PC-3 (cell line): ENCODE measurements at regions not wholly inside any gene's neighbourhood (a gene's known extent, or its start where the extent isn't known, plus 50 kb on each side); places are given as distances from the start of the nearest gene placed in this dataset.

Experiments
- ATAC-seq: fragments of 200-7000 bp; cut with Tn5 transposase; 2 replicates; pipeline ENCODE4 v1.9.1; 2020; ENCODE audit warnings: mild to moderate bottlenecking, moderate library complexity
- BruUV-seq: library from RNA; stranded (reverse); fragments of 400-500 nt; replicated peaks from 2 replicates; lab custom pipeline; 2021; lab: Mats Ljungman, UMichigan
- CTCF ChIA-PET: fragments of 300-600 bp; sonication (Branson Sonifier 250); formaldehyde crosslinking; loops from one replicate; lab custom pipeline; 2022; ENCODE audit warnings: antibody characterized with exemption; lab: Charles Lee
- POLR2A ChIA-PET: fragments of 300-600 bp; sonication (Branson Sonifier 250); formaldehyde crosslinking; loops from one replicate; lab custom pipeline; 2022; ENCODE audit warnings: antibody characterized with exemption; ENCODE audit not compliant: unreplicated experiment; lab: Charles Lee
- DNase-seq: peaks from one replicate; pipeline ENCODE4 v3.0.0-alpha.2; 2015
- H2AFZ ChIP-seq: fragments of 300-600 bp; sonication (generic); 2 replicates; pipeline ENCODE4 v1.6.0; 2016; ENCODE audit warnings: antibody characterized with exemption, low read length
- H3F3A ChIP-seq: fragments of 300-600 bp; sonication (generic); one replicate; pipeline ENCODE4 v1.6.0; 2017; ENCODE audit warnings: antibody characterized with exemption, low read length, control low read depth, mild to moderate bottlenecking; ENCODE audit not compliant: unreplicated experiment
- H3K27ac ChIP-seq: fragments of 300-600 bp; sonication (generic); 2 replicates; pipeline ENCODE4 v1.5.1; 2016; ENCODE audit warnings: mild to moderate bottlenecking, low read length
- H3K27me3 ChIP-seq: fragments of 300-600 bp; sonication (generic); 2 replicates; pipeline ENCODE4 v1.6.1; 2016; ENCODE audit warnings: low read length, mixed read lengths
- H3K36me3 ChIP-seq: fragments of 300-600 bp; sonication (generic); 2 replicates; pipeline ENCODE4 v1.6.1; 2016; ENCODE audit warnings: low read depth, mixed run types, low read length, mixed read lengths
- H3K4me1 ChIP-seq: fragments of 300-600 bp; sonication (generic); 2 replicates; pipeline ENCODE4 v1.5.1; 2016; ENCODE audit warnings: low read length; ENCODE audit not compliant: insufficient read depth
- H3K4me2 ChIP-seq: fragments of 300-600 bp; sonication (generic); 2 replicates; pipeline ENCODE4 v1.6.0; 2016; ENCODE audit warnings: low read length
- H3K4me3 ChIP-seq: fragments of 300-600 bp; sonication (generic); 2 replicates; pipeline ENCODE4 v1.5.1; 2016; ENCODE audit warnings: mild to moderate bottlenecking, low read length, mixed read lengths
- H3K79me2 ChIP-seq: fragments of 300-600 bp; sonication (generic); 2 replicates; pipeline ENCODE4 v1.6.1; 2017; ENCODE audit warnings: low read length, mixed read lengths
- H3K9ac ChIP-seq: fragments of 300-600 bp; sonication (generic); 2 replicates; pipeline ENCODE4 v1.6.0; 2016; ENCODE audit warnings: mild to moderate bottlenecking, low read length
- H3K9me2 ChIP-seq: fragments of 300-600 bp; sonication (generic); replicated peaks from 2 replicates; pipeline ENCODE4 v1.6.1; 2016; ENCODE audit warnings: mixed run types, low read length, mixed read lengths
- H3K9me3 ChIP-seq: fragments of 300-600 bp; sonication (generic); 2 replicates; pipeline ENCODE4 v1.6.1; 2016; ENCODE audit warnings: low read length, mixed read lengths
- H4K20me1 ChIP-seq: fragments of 300-600 bp; sonication (generic); 2 replicates; pipeline ENCODE4 v1.6.1; 2016; ENCODE audit warnings: low read length, mixed read lengths
- CTCF ChIP-seq: fragments of 300-600 bp; sonication (generic); conservative IDR thresholded peaks from 2 replicates; pipeline ENCODE4 v1.5.1; 2017; ENCODE audit warnings: antibody characterized with exemption, low read depth, mild to moderate bottlenecking, low read length
- EZH2 ChIP-seq: fragments of 300-600 bp; sonication (generic); IDR thresholded peaks from one replicate; pipeline ENCODE4 v1.6.1; 2017; ENCODE audit warnings: antibody characterized with exemption, mild to moderate bottlenecking, low read length; ENCODE audit not compliant: unreplicated experiment
- EZH2phosphoT487 ChIP-seq: fragments of 300-600 bp; sonication (generic); IDR thresholded peaks from 2 replicates; pipeline ENCODE4 v1.6.1; 2018; ENCODE audit warnings: mild to moderate bottlenecking, antibody characterized with exemption, low read length, borderline replicate concordance
- intact Hi-C: fragments of 100-400 bp; cut with micrococcal nuclease; formaldehyde crosslinking; loops from 2 replicates; pipeline ENCODE4 v1.9.0; 2023

- no peak overlapping the region for H3K4me2 ChIP-seq
- H3K9ac ChIP-seq: no peak overlapping the region
- no peak for ATAC-seq
- ChIA-PET CTCF (interaction anchor here (1.4 kb wide), 1 partner anchor 180 kb away, joined by 3 read pairs; no protein-coding TSS in a partner anchor), POLR2A (no interaction called here)
- no peaks in the 10 kb centered on the region for H3F3A ChIP-seq
- intact Hi-C loops: no loop called here
- no peak for TF ChIP-seq EZH2
- no peak for TF ChIP-seq CTCF
- no peak for TF ChIP-seq EZH2phosphoT487
- no peak overlapping the region for H3K4me3 ChIP-seq
- no peaks in the 10 kb centered on the region for H3K36me3 ChIP-seq
- no peaks in the 10 kb centered on the region for H3K9me2 ChIP-seq
- H2AFZ ChIP-seq: no peak overlapping the region
- H3K4me1 ChIP-seq: no peaks in the 10 kb centered on the region
- no peak for DNase-seq
- H3K79me2 ChIP-seq: no peaks in the 10 kb centered on the region
- BruUV-seq: no TSS peak
- peaks cover 28% of the 10 kb centered on the region for H3K27me3 ChIP-seq
- no peak overlapping the region for H3K27ac ChIP-seq
- no peaks in the 10 kb centered on the region for H3K9me3 ChIP-seq
- H4K20me1 ChIP-seq: no peaks in the 10 kb centered on the region
These were observed 85.9 kb downstream of the HRH4 start for GRCh38 chr18:24546307-24546706.

GRCh38 chr18:24548583-24548982, 88.1 kb downstream of the HRH4 start:
- no peaks in the 10 kb centered on the region for H4K20me1 ChIP-seq
- no peak overlapping the region for H3K4me2 ChIP-seq
- peaks cover 39% of the 10 kb centered on the region for H3K27me3 ChIP-seq
- intact Hi-C loops: no loop called here
- no peak for TF ChIP-seq EZH2
- no peak for TF ChIP-seq EZH2phosphoT487
- no peak for TF ChIP-seq CTCF
- no peak overlapping the region for H3K27ac ChIP-seq
- H3K9me2 ChIP-seq: no peaks in the 10 kb centered on the region
- H3K79me2 ChIP-seq: no peaks in the 10 kb centered on the region
- no peaks in the 10 kb centered on the region for H3K9me3 ChIP-seq
- no peak overlapping the region for H2AFZ ChIP-seq
- ChIA-PET CTCF (no interaction called here), POLR2A (no interaction called here)
- DNase-seq: no peak
- no TSS peak for BruUV-seq
- no peak overlapping the region for H3K4me3 ChIP-seq
- H3K9ac ChIP-seq: no peak overlapping the region
- H3K4me1 ChIP-seq: no peaks in the 10 kb centered on the region
- H3K36me3 ChIP-seq: no peaks in the 10 kb centered on the region
- no peaks in the 10 kb centered on the region for H3F3A ChIP-seq
- no peak for ATAC-seq

DNA sequence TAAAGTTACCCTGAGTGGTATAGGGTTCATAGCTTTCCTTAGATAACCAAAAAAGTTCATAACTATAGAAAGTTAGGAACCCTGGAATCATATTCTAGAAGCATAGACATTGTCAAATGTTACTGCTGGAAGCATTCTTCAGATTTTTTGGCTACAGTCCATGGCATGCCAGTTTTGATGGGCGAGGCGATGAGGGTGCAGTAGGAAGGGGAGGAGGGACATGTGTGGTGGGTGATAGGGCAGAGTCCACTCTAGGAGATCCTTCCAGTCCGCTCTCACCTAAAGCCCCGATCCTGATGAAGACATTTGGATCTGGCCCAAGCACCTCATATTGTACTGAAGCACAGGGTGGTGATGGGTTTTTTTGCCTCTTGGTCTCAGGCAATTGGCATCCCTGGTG, 91.8 kb downstream of the HRH4 start:
- BruUV-seq: no TSS peak
- ChIA-PET POLR2A (no interaction called here), CTCF (no interaction called here)
- no peak overlapping the region for H2AFZ ChIP-seq
- H3K36me3 ChIP-seq: no peaks in the 10 kb centered on the region
- no peaks in the 10 kb centered on the region for H3F3A ChIP-seq
- peaks cover 55% of the 10 kb centered on the region for H3K27me3 ChIP-seq
- intact Hi-C loops: no loop called here
- H3K9me2 ChIP-seq: no peaks in the 10 kb centered on the region
- H3K4me3 ChIP-seq: no peak overlapping the region
- H3K79me2 ChIP-seq: no peaks in the 10 kb centered on the region
- H3K9me3 ChIP-seq: no peaks in the 10 kb centered on the region
- H3K27ac ChIP-seq: no peak overlapping the region
- no peaks in the 10 kb centered on the region for H3K4me1 ChIP-seq
- DNase-seq: no peak
- H3K9ac ChIP-seq: no peak overlapping the region
- no peak overlapping the region for H3K4me2 ChIP-seq
- ATAC-seq: no peak
- no peak for TF ChIP-seq CTCF
- TF ChIP-seq EZH2phosphoT487: no peak
- no peak for TF ChIP-seq EZH2
- no peaks in the 10 kb centered on the region for H4K20me1 ChIP-seq
